Dedifferentiated amniotic fluid mesenchymal stem cell (primary cell): ENCODE measurements at regions not wholly inside any gene's neighbourhood (a gene's known extent, or its start where the extent isn't known, plus 50 kb on each side); places are given as distances from the start of the nearest gene placed in this dataset.
A peak's percentile ranks its signal among the peaks of the same experiment; 100 is the strongest.

Source experiments
- DNase-seq: peaks from one replicate; pipeline ENCODE4 v3.0.0-alpha.2; 2016; ENCODE audit errors: extremely low spot score

DNA sequence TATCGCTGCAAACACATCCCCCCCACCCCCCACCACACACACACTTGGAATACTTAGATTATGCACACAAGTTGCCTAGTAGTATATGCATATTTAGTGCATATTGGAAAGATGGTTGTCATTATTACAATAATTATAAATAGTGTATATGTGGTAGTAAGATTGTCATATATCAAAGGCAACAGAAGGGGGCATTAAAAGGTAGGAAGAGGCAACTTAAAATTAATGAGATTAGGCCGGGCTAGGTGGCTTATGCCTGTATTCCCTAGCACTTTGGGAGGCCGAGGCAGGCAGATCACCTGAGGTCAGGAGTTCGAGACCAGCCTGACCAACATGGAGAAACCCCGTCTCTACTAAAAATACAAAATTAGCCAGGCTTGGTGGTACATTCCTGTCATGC, 52.1 kb downstream of the GSC start:
- no peak for DNase-seq

DNA sequence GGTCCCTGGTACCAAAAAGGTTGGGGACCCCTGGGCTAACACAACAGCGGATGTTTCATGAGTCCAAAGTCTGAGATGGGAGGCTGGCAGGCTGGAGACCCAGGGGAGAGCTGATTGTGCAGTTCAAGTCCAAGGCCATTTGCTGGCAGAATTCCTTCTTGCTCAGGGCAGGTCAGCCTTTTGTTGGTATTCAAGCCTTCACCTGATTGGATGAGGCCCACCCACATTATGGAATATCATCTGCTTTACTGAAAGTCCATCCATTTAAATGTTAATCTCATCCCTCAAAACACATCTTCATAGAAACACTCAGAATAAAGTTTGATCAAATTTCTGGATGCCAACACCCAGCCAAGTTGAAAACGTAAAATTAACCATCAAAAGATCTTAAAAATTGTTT, 52.9 kb downstream of the GSC start:
- DNase-seq = no peak

DNA sequence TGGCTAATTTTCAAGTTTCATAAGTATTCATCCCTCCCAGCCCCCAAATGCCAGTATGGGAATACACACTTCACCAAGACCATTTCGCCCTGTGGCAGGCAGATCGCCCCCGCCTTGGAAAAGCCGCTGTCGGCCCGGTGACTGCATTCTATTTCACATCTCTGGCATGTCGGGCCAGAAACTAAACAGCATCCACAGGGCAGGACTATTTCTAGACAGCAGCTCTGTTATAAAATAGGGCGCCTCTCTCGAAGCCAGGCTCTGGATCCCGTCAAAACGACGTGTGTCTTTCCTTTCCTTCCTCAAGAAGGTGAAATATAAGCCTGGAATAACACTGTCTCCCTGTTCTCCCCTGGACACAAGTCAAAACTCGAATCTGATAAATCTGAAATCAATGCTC, 56.8 kb downstream of the GSC start:
- no peak for DNase-seq

GRCh38 chr14:94710731-94711130, 59.2 kb downstream of the GSC start:
- no peak for DNase-seq

DNA sequence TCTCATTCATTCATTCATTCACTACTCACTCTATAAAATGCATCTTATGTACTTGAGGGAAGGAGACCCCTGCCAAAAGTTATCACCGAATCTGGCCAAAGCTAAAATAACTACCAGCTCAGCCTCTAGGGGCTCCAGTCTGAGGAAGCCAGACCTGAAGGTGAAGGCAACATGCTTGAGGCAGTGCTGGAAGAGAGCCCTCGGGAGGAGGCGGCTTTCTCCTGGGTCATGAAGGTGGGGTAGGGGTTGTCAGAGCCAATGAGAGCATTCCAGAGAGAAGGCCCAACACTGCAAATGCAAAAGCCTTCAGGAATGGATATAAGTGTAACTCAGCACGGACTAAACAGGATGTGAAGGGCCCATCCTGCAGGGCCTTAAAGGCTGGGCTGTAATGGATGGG, 62.4 kb downstream of the GSC start:
- no peak for DNase-seq

DNA sequence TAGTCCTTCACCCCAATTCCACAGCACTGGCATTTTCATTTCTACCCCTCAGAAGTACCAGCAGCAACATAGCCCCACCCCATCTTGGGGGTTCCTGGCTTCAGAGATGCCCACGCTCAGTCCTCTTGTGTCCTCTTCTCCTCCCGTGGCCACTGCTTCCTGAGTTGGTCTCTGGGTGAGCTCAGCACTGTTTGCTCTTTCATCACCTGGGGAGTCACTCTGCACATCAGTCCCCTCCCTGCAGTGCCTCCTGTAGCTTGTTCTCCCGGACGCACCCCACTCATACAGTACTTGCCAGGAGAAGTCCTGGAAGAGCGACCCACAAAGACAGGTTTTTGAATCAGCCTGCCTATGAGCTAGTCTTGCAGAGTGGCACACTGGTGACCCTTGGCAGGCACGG, 63.8 kb downstream of the GSC start:
- DNase-seq = no peak

DNA sequence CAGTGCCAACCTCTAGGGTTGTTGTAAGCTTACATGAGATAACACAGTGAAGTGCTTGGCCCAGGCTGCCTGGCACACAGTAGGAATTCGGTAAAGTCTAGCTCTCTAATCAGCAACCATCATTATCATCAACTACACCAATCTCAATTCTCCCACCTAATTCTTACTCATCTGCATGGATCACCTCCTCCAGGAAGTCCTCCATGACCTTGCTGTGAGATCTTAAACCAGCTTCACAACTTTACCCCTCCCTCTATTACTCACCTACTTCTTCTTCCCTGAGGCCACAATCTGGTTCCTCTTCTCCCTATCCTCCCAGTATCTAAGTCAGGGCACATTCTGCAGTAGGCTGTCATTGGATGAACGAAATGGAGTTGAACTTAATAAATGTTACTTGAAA, 67.3 kb downstream of the GSC start:
- DNase-seq = no peak

- no peak for DNase-seq
These were observed 68.0 kb downstream of the GSC start for GRCh38 chr14:94701861-94702370.

DNA sequence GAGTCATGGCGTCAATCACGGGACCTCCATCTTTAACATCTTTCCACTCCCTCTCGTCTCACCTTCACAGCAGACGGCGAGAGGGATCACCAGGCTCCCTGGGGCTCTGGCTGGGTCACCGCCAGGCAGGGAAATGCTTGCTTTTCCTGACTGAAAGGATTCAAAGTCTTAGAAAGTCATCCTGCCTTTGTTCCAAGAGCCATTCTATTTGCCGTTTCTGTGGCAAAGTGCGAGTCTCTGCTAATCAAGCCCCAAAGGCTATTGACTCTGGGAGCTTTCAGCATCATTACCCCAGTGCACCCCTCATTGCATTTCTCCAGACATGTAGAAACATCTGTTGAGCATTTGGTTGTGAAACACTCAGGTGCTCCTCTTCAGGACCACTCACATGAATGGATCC, 69.6 kb downstream of the GSC start:
- no peak for DNase-seq

DNA sequence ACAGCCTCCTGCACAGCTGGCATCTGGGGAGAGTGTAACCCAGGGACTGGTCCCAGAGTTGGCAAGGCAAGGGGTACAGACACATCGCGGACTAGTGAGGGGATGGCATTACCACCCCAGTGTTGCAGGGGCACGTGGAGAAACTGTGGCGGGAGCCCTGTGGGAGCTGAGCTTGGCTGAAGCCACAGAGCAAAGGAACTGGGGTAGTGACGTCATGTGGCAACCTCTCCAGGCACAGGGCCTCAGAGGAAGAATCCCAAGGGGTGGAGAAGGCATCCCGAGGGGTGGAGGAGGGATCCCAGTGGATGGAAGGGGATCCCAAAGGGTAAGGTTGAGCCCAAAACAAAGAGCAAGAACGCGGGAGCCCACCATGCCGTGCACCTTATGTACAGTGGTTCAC, 70.1 kb downstream of the GSC start:
- no peak for DNase-seq

- DNase-seq = no peak
These were observed 71.9 kb downstream of the GSC start for GRCh38 chr14:94697773-94698556.

DNA sequence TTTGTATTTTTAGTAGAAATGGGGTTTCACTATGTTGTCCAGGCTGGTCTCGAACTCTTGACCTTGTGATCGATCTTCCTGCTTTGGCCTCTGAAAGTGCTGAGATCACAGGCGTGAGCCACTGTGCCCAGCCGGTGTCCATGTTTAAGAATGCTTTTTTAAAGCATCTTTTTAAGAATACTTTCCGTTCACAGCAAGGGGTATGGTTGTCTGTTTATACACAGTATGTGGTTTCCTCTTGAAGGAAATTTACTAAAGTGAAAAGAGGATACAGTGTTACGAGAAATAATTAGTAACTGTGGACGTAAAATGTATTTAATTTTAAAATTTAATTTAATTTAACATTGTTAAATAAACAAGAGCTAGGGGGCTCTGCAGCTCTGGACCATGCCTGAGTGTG, 73.4 kb downstream of the GSC start:
- DNase-seq = no peak

GRCh38 chr14:94695231-94695630, 74.7 kb downstream of the GSC start:
- DNase-seq = no peak

DNA sequence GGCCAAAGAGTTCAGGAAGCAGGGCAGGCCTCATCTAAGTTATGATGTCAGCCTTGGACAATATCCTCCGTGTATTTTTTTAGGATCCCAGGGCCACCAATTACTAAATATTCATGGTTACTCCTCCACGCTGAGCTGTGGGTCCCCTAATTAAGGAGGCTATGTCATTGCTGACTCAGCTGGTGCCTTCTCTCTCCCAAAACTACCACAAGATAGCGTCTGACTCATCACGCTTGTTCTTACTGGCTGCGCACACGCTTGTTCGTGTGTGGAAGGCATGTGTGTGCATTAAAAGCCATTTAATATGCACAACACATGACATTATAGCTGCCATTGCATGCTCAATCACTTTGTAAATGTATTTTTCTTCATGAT, 78.3 kb downstream of the GSC start:
- DNase-seq = no peak

DNA sequence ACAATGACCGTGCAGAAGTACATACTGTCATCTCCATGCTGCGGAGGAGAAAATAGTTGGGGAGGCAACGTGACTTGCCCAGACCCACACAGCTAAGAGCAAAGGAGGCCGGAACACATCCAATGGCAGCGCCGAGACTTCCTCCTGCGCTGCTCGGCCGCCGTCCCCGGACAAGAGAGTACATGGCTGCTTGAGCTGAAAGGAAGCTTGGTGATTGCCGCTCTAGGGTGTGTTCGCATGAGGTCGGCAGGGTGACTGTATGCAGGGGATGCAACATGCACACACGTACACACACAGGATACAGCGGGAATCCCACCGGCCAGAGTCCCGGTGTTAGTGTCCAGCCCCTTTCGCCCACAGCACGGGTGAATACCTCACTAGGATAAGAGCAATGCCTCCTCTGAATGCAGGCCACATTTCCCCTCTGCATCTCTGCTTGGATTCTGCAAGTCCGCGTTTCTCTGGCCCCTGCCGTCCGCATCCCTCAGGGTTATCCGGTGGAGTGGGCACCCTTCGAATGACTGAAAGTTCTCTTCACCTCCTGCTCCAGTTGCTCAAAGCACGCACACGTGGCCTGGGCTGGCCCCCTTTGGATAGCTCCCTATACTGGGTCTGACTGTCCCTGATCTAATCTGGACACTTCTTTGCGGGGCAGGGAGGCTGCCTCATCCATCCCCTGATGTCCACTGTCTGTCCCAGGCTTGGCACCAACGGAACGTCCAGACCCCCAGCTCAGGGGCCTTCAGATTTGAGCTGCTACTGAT, 78.8 kb downstream of the GSC start:
- DNase-seq = no peak

DNA sequence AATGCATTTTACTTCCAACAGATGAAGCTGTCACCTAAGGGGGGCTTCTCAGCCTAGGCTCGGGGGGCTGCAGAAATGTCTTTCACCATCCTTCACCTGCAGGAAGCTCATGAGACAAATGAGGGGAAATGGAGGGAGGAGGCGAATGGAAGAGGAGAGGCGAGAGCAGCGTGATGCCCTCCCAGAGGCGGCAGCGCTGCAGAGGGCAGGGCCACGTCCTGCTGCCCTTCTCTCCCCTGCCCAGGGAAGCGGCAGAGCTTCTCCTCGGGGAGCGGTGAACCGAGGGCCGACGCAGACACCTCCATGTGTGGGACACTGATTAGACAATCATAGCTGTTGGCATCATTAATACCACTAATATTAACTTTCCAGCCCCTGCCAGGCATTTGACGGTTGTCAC, 78.3 kb downstream of the SERPINA3 start:
- no peak for DNase-seq

DNA sequence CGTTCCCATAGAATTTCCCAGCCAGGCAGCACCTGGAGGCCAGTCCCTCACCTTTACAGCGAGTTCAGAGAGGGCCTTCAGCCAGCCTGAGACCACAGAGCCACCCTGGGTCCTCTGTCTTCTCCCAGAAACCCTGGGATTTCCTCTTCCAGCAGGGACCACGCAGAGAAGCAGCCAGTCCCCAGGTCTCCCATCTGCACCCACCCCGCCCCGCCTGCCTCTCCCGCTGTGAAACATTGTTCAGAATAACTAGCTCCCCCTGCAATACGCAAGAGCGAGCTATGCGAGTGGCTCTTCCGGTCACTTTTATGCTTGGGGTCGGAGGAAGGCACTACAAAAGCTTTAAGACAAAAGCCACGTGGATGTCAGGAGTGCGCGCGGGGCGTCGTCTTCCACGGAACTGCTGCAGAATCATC, 77.8 kb downstream of the SERPINA3 start:
- no peak for DNase-seq

GRCh38 chr14:94689218-94689984, 77.2 kb downstream of the SERPINA3 start:
- peak; percentile 19 for DNase-seq

DNA sequence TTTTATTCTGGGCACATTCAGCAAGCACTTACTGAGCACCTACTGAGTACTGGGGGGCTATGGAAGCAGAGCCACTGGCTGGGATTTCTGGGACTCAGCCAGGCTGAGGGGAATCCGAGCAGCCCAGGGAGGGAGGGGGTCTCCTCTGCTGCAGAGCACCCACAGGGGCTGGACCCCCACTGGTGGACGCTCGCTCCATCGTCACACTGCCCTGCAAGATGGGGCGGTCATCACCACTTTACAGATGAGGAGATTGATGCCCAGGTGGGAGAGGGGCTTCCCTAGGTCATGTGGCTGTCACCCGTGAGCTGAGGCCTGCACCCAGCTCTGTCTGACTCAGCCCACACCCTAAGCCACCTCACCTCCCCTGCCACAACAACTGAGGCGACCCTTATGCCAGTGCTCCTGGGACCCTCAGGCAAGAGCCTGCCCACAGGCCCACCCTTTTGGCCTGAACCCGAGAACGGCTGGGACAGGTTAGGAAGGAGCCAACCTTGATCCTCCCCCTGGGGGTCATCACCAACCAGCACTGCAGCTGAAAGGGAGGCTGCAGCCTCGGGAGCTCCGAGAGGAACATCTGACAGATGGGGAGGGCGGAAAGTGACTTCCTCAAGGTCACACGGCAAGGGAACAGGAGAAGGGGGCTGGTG, 74.4 kb downstream of the SERPINA3 start:
- DNase-seq = no peak

- DNase-seq = no peak
These were observed 73.7 kb downstream of the SERPINA3 start for GRCh38 chr14:94685681-94686485.

- no peak for DNase-seq
These were observed 73.0 kb downstream of the SERPINA3 start for GRCh38 chr14:94685166-94685581.
